ENCODE measurements at regions not wholly inside any gene's neighbourhood (a gene's known extent, or its start where the extent isn't known, plus 50 kb on each side); places are given as distances from the start of the nearest gene placed in this dataset.
A peak's percentile ranks its signal among the peaks of the same experiment; 100 is the strongest.

- no peaks in the 10 kb centered on the region for H3K36me3 ChIP-seq (ENCODE audit: control insufficient read depth in 2 of 3, insufficient read depth in 3 of 3, low read length in 3 of 3)
- H3K9ac ChIP-seq (ENCODE audit: low read length in 3 of 3): no peak overlapping the region
- DNase-seq: no peak
- H3K4me3 ChIP-seq (ENCODE audit: low read length in 3 of 3): no peak overlapping the region
- no peak for TF ChIP-seq CTCF (IDR thresholded peaks at IDR 0.05; ENCODE audit: borderline replicate concordance, extremely low read depth, insufficient read depth)
- H3K27me3 ChIP-seq (ENCODE audit: control insufficient read depth, insufficient read depth, low read length): no peaks in the 10 kb centered on the region
- H3K27ac ChIP-seq (ENCODE audit: low read depth in 2 of 2, low read length in 2 of 2): no peak overlapping the region
- FAIRE-seq: no peak
- H3K9me3 ChIP-seq (ENCODE audit: control insufficient read depth in 2 of 3, insufficient read depth in 1 of 3, low read length in 3 of 3): no peaks in the 10 kb centered on the region
- intact Hi-C loops (cut with DNase I): no loop called here
- H3K4me1 ChIP-seq (ENCODE audit: control insufficient read depth in 2 of 3, insufficient read depth in 2 of 3, low read depth in 1 of 3, low read length in 3 of 3): peaks cover 0 to 5% (median 0%) of the 10 kb centered on the region in 3 donors
Measured at GRCh38 chr2:205909184-205909572, 176.8 kb downstream of the INO80D start.

- DNase-seq: peak in 3 of 5 donors; percentile 36 to 84 (median 45)
- Histone ChIP-seq H3K27me3 (ENCODE audit: control insufficient read depth, insufficient read depth, low read length) (no peaks in the 10 kb centered on the region), H3K9ac (ENCODE audit: low read length in 3 of 3) (no peak overlapping the region), H3K27ac (ENCODE audit: low read depth in 2 of 2, low read length in 2 of 2) (no peak overlapping the region), H3K4me3 (ENCODE audit: low read length in 3 of 3) (no peak overlapping the region), H3K36me3 (ENCODE audit: control insufficient read depth in 2 of 3, insufficient read depth in 3 of 3, low read length in 3 of 3) (no peaks in the 10 kb centered on the region), H3K9me3 (ENCODE audit: control insufficient read depth in 2 of 3, insufficient read depth in 1 of 3, low read length in 3 of 3) (no peaks in the 10 kb centered on the region), H3K4me1 (ENCODE audit: control insufficient read depth in 2 of 3, insufficient read depth in 2 of 3, low read depth in 1 of 3, low read length in 3 of 3) (peaks cover 0 to 2% (median 0%) of the 10 kb centered on the region in 3 donors)
- intact Hi-C loops (cut with DNase I): no loop called here
- TF ChIP-seq CTCF (IDR thresholded peaks at IDR 0.05; ENCODE audit: borderline replicate concordance, extremely low read depth, insufficient read depth): no peak
- no peak for FAIRE-seq
Measured at GRCh38 chr2:205908212-205909183, 177.5 kb downstream of the INO80D start.

- H3K27me3 ChIP-seq (ENCODE audit: control insufficient read depth, insufficient read depth, low read length): no peaks in the 10 kb centered on the region
- no peak overlapping the region for H3K4me3 ChIP-seq (ENCODE audit: low read length in 3 of 3)
- no peaks in the 10 kb centered on the region for H3K36me3 ChIP-seq (ENCODE audit: control insufficient read depth in 2 of 3, insufficient read depth in 3 of 3, low read length in 3 of 3)
- H3K9me3 ChIP-seq (ENCODE audit: control insufficient read depth in 2 of 3, insufficient read depth in 1 of 3, low read length in 3 of 3): no peaks in the 10 kb centered on the region
- no peaks in the 10 kb centered on the region for H3K4me1 ChIP-seq (ENCODE audit: control insufficient read depth in 2 of 3, insufficient read depth in 2 of 3, low read depth in 1 of 3, low read length in 3 of 3)
- H3K27ac ChIP-seq (ENCODE audit: low read depth in 2 of 2, low read length in 2 of 2): no peak overlapping the region
- FAIRE-seq (no peak), DNase-seq (no peak)
- intact Hi-C loops (cut with DNase I): no loop called here
- TF ChIP-seq CTCF (IDR thresholded peaks at IDR 0.05; ENCODE audit: borderline replicate concordance, extremely low read depth, insufficient read depth): no peak
- H3K9ac ChIP-seq (ENCODE audit: low read length in 3 of 3): no peak overlapping the region
Measured at GRCh38 chr2:205906419-205906818, 179.6 kb downstream of the INO80D start.
